Neural progenitor cell (in vitro differentiated cells): ENCODE measurements at regions not wholly inside any gene's neighbourhood (a gene's known extent, or its start where the extent isn't known, plus 50 kb on each side); places are given as distances from the start of the nearest gene placed in this dataset.

Experiments
- EZH2 ChIP-seq: fragments of 200-600 bp; sonication (generic); IDR thresholded peaks from 2 replicates; pipeline ENCODE4 v1.6.1; 2017; ENCODE audit warnings: antibody characterized with exemption, mild to moderate bottlenecking, moderate library complexity
- TF ChIP-seq, protein P1 (sequence below): fragments of 200-600 bp; sonication (generic); IDR thresholded peaks from 2 replicates; pipeline ENCODE4 v1.5.1; 2017; ENCODE audit warnings: antibody characterized with exemption, mild to moderate bottlenecking

DNA sequence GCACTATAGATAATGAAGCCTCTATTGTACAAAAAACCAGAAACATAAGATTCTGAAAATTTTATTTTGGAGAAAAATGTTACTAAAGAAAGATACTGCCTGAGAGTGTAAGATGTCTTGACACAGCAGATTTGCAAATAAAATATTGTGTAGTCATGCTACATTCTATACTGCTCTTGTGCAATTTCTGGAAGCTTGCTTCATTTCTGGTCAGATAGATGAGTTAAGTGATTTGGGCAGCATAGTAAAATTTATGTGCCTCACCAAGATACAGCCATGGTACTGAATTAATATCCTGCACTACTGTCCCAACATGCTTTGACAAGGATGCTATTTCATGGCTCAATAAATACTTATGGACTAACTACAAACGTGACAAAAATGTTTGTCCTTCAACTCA is 55.1 kb upstream of the STARD13 start:
- TF ChIP-seq, protein P1, sequence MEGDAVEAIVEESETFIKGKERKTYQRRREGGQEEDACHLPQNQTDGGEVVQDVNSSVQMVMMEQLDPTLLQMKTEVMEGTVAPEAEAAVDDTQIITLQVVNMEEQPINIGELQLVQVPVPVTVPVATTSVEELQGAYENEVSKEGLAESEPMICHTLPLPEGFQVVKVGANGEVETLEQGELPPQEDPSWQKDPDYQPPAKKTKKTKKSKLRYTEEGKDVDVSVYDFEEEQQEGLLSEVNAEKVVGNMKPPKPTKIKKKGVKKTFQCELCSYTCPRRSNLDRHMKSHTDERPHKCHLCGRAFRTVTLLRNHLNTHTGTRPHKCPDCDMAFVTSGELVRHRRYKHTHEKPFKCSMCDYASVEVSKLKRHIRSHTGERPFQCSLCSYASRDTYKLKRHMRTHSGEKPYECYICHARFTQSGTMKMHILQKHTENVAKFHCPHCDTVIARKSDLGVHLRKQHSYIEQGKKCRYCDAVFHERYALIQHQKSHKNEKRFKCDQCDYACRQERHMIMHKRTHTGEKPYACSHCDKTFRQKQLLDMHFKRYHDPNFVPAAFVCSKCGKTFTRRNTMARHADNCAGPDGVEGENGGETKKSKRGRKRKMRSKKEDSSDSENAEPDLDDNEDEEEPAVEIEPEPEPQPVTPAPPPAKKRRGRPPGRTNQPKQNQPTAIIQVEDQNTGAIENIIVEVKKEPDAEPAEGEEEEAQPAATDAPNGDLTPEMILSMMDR, result no peak
- no peak for TF ChIP-seq EZH2
